H1 (cell line): ENCODE measurements at regions not wholly inside any gene's neighbourhood (a gene's known extent, or its start where the extent isn't known, plus 50 kb on each side); places are given as distances from the start of the nearest gene placed in this dataset.

ENCODE experiments used
- CHD2 ChIP-seq: IDR thresholded peaks from 2 replicates; pipeline ENCODE4 v1.6.1; 2012; ENCODE audit warnings: low read length, improper control_type of control experiment
- EGR1 ChIP-seq: IDR thresholded peaks from 2 replicates; pipeline ENCODE4 v1.6.1; 2011; ENCODE audit warnings: low read depth, low read length, borderline replicate concordance
- GABPA ChIP-seq: IDR thresholded peaks from 2 replicates; pipeline ENCODE4 v1.6.1; 2011; ENCODE audit warnings: mild to moderate bottlenecking, low read length, moderate library complexity, borderline replicate concordance; ENCODE audit not compliant: insufficient read depth
- HDAC2 ChIP-seq, 2 experiments: fragments of 300-600 bp in 1 of 2; sonication (generic) in 1 of 2; IDR thresholded peaks; 2 replicates each; pipeline ENCODE4 v1.6.1; 2011 to 2012; ENCODE audit warnings: low read depth in 2 of 2, low read length in 2 of 2, mild to moderate bottlenecking in 2 of 2, moderate library complexity in 2 of 2, borderline replicate concordance in 1 of 2, inconsistent platforms in 1 of 2
- KDM1A ChIP-seq: fragments of 200-600, 300-600 bp; sonication (generic); IDR thresholded peaks from 2 replicates; pipeline ENCODE4 v1.7.1; 2016; ENCODE audit warnings: mild to moderate bottlenecking, low read length, borderline replicate concordance
- POLR2A ChIP-seq, 2 experiments: IDR thresholded peaks; 1 replicate in 1 of 2; 2 replicates in 1 of 2; pipeline ENCODE4 v1.6.1; 2011; ENCODE audit warnings: low read depth in 2 of 2, low read length in 2 of 2, mild to moderate bottlenecking in 2 of 2; ENCODE audit errors: control extremely low read depth in 1 of 2
- TAF1 ChIP-seq: IDR thresholded peaks from 2 replicates; pipeline ENCODE4 v1.6.1; 2011; ENCODE audit warnings: mild to moderate bottlenecking, low read depth, low read length
- ZNF274 ChIP-seq: IDR thresholded peaks from 2 replicates; pipeline ENCODE4 v1.7.0; 2012; ENCODE audit warnings: low read length, borderline replicate concordance; ENCODE audit errors: extremely low read depth
- TF ChIP-seq, protein P1 (sequence below): IDR thresholded peaks from 2 replicates; pipeline ENCODE4 v1.6.1; 2012; ENCODE audit warnings: inconsistent platforms
- TF ChIP-seq, protein P2 (sequence below), 3 experiments: IDR thresholded peaks; 1 replicate in 2 of 3; 2 replicates in 1 of 3; pipeline versions ENCODE4 v1.5.1 to v1.6.1; 2011; ENCODE audit warnings: low read length in 3 of 3, mild to moderate bottlenecking in 3 of 3, inconsistent platforms in 2 of 3, low read depth in 1 of 3, moderate library complexity in 1 of 3; ENCODE audit not compliant: insufficient read depth in 1 of 3; ENCODE audit errors: control extremely low read depth in 1 of 3

DNA sequence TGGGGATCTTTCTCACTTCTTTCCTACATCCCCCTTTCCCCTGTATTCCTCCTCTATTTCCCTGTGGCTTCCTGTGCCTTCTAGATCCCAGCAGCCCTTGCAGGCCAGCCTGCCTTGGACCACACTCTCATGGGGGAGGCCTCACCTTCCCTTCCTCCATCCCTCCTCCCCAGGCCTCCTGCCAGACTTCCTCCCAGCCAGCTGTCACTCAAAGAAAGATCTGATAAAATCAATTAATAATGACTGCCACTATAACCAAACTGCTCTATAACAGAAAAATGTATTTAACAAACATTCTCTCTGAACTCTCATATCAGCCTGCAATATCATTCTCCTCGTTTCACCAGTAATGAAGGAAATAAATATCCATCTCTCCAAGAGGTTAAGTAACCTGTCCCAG, 144.9 kb upstream of the SIX2 start:
- TF ChIP-seq, protein P1, sequence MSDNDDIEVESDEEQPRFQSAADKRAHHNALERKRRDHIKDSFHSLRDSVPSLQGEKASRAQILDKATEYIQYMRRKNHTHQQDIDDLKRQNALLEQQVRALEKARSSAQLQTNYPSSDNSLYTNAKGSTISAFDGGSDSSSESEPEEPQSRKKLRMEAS = no peak
- TF ChIP-seq GABPA (no peak), HDAC2 (IDR thresholded peaks at IDR 0.05; ENCODE audit: borderline replicate concordance in 1 of 2, low read depth in 2 of 2, low read length in 2 of 2) (no peak), KDM1A (no peak), ZNF274 (no peak), CHD2 (no peak), TAF1 (no peak), POLR2A (IDR thresholded peaks at IDR 0.05; ENCODE audit: control extremely low read depth in 1 of 2, low read depth in 2 of 2, low read length in 2 of 2) (no peak), EGR1 (no peak)
- TF ChIP-seq, protein P2, sequence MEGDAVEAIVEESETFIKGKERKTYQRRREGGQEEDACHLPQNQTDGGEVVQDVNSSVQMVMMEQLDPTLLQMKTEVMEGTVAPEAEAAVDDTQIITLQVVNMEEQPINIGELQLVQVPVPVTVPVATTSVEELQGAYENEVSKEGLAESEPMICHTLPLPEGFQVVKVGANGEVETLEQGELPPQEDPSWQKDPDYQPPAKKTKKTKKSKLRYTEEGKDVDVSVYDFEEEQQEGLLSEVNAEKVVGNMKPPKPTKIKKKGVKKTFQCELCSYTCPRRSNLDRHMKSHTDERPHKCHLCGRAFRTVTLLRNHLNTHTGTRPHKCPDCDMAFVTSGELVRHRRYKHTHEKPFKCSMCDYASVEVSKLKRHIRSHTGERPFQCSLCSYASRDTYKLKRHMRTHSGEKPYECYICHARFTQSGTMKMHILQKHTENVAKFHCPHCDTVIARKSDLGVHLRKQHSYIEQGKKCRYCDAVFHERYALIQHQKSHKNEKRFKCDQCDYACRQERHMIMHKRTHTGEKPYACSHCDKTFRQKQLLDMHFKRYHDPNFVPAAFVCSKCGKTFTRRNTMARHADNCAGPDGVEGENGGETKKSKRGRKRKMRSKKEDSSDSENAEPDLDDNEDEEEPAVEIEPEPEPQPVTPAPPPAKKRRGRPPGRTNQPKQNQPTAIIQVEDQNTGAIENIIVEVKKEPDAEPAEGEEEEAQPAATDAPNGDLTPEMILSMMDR (IDR thresholded peaks at IDR 0.05; ENCODE audit: control extremely low read depth in 1 of 3, insufficient read depth in 1 of 3, low read depth in 1 of 3, low read length in 3 of 3) = no peak
